Fibroblast of skin of back (primary cell): ENCODE measurements at regions not wholly inside any gene's neighbourhood (a gene's known extent, or its start where the extent isn't known, plus 50 kb on each side); places are given as distances from the start of the nearest gene placed in this dataset.
A peak's percentile ranks its signal among the peaks of the same experiment; 100 is the strongest.
"Not testable (repeated sequence)": the region's sequence is repeated elsewhere in the genome, so short reads cannot be mapped to it uniquely, and the experiment has no call there.

Source experiments
- DNase-seq: peaks from one replicate; pipeline ENCODE4 v3.0.0-alpha.2; 2013

DNA sequence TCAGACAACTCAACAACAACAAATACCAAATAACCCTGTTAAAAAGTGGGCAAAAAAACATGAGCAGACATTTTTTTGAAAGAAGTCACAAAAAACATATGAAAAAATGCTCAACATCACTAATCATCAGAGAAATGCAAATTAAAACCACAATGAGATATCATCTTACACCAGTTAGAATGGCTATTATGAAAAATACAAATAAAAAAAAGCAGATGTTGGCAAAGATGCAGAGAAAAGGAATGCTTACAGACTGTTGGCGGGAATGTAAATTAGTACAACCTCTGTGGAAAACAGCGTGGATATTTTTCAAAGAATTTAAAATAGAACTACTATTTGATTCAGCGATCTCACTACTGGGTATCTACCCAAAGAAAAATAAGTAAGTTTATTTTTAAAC, 114.0 kb downstream of the SLC38A4 start:
- peak; percentile 39 for DNase-seq

DNA sequence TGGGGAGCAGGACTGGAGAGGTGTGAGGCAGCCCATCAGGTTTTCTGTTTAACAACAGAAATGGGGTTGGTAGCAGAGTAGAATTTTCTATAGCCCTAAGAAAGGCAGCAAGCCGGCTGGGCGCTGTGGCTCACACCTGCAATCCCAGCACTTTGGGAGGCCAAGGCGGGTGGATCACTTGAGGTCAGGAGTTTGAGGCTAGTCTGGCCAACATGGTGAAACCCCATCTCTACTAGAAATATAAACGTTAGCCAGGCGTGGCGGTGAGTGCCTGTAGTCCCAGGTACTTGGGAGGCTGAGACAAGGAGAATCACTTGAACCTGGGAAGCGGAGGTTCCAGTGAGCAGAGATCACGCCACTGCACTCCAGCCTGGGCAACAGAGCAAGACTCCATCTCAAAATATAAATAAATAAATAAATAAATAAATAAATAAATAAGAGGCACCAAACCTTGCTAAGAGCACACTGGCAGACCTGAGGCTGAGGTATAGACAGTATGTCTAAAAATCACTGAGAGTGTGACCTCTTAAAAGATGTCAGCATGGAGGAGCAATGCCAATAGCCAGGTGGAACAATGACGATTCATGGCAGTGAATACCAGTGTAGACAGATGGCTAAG, 115.6 kb downstream of the SLC38A4 start:
- DNase-seq = no peak

DNA sequence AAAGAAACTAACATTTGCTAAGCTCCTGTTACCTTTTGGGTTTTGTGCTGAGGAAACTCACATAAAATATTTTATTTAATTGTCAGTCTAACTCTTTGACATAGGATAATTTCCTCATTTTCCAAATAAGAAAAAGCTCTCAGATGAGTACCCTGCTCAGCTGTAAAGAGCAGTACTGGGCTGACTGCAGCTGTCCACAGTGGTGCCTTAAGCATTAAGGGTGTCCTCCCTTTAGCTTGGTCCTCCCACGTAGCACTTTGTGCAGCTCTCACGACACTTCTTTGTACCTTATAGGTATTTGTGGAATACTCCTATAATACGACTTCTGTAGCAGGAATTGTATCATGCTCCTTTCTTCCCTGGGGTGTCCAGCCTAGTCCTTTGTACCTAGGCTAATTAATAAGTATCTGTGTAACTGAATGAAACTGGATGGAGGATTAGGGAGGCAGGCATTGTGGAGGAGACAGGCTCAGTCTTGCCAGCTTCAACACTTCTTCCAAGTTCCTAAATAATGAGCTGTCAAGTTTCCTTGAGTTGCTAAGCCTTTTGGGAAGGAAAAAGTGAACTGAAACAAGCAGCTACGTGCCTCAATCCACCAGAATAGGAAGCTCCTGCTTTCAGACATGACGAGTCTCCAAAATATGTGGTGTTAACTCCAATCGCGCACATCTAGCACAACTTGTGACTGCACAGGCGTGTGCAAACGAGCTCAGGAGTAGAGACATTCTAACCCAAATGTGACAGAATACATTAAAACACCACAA, 123.0 kb downstream of the SLC38A4 start:
- peak; percentile 40 for DNase-seq

DNA sequence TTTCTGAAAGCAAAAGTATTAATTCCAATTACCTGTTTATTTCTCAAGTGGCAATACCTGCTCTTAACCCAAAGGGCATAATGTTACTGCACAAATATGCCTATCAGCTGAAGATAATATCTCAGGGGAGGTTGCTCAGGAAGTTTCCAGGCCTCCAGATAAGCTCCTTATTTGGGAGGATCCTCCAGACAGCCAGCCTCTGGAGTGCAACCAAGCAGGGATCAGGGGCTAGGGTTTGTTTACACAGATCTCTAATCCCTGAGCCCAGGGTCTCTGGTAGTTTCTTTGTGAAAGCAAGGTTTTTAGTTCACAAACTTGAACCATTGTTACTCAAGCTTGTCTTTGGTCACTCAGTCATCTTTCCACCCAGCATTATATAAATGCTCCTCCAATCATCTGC, 124.4 kb downstream of the SLC38A4 start:
- no peak for DNase-seq

DNA sequence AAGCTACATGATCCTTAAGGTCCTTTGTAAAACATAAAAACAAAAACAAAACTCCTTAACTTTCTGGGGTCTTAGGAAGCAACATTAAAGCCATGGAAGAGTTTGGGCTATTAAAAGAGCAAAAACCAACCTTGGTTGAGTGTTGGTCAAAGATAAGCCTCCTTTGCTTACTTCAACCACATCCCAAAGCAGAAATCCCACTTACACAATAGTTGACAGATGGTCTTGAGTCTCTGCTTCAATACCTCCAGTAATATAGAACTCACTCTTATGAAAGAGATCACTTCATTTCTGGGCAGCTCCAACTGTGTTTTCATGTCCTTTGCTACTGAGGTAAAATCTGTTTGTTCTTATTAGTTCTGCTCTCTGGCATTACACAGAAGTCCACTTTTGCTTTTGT, 125.8 kb downstream of the SLC38A4 start:
- no peak for DNase-seq

DNA sequence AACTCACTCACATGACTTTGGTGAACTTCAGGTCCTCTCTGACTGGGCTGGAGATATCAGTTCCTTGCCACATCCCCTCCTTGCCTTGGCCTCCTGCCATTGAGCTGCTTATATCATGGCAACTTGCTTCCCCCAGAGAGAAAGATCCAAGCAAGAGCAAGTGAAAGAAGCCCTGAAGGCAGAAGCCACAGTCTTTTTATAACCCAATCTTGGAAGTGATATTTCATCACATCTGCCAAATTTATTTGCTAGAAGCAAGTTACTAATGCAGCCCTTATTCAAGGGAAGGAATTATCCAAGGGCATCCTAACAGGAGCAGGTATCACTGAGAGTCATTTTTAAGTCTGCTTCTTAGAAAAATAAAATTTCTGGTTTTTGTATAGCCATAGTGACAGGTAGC, 127.8 kb downstream of the SLC38A4 start:
- DNase-seq = no peak

DNA sequence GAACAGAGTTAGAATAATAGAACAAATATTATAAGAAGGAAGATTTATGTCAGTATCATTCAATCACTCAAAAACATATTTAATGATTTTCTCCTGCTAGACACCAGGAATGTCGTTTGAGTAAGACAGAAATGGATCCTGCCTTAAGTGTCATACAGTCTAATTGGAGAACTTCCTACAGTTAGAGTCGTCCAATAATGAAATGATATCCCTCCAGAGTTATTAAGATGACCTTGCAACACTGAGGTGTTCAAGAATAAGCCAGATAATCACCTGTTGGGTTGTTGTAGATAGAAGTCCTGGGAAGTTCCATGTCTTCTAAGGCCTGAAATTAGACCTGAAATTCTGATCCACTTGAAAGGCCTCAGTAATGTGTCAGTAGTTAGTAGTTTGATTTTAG, 132.3 kb downstream of the SLC38A4 start:
- no peak for DNase-seq

DNA sequence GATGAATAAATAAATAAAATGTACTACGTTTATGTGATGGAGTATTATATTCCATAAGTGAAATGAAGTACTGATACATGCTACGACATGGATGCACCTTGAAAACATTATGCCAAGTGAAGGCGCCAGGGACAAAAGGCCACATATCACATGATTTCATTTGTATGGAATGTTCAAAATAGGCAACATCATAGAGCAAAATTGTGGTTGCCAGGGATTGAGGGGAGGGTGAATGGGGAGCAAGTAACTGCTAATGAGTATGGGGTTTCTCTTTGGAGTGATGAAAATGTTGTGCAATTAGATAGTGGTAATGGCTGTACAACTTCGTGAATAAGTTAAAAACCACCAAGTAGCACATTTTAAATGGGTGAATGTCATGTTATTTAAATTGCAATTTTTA, 132.8 kb downstream of the SLC38A4 start:
- no peak for DNase-seq

DNA sequence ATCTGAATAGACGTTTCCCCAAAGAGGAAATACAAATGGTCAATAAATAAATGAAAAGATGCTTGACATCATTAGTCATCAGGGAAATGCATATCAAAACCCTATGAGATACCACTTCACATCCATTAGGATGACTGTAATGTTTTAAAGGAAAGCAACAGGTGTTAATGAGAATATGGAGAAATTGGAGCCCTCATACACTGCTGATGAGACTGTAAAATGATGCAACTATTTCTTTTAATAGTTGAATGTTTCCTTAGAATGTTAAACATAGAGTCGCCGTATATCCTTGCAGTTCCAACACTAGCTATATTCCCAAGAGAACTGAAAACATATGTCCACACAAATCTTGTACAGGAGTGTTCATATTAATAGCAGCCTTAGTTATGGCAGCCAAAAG, 133.2 kb downstream of the SLC38A4 start:
- DNase-seq = no peak

DNA sequence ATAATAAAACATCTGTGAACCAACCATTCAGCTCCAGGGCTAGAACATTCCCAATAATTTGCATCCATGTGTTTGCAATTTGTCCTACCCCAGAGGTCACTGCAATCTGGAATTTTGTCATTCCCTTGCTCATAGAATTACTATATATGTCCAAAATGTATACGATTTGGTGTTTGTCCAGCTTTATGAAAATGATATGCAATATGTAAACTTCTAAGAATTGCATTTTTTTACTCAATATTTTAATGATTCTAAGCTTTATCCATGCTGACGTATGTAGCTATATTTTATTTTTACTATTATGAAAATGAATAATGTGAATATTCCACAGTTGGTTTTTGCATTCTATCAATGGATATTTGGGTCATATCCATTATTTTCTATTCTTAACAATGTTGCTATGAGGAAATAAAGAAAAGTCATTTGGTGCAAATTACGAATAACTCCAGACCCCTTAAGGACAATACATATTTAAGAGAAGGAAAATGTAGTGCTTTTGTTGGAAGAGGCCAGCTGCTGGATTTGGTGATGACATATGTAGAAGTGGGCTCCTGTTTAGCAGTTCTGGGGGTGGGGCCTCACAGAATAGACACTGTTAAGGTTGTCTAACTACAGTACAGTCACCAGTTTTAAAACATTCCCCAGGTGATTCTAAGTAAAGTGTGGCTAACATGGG, 139.4 kb downstream of the SLC38A4 start:
- DNase-seq = no peak

DNA sequence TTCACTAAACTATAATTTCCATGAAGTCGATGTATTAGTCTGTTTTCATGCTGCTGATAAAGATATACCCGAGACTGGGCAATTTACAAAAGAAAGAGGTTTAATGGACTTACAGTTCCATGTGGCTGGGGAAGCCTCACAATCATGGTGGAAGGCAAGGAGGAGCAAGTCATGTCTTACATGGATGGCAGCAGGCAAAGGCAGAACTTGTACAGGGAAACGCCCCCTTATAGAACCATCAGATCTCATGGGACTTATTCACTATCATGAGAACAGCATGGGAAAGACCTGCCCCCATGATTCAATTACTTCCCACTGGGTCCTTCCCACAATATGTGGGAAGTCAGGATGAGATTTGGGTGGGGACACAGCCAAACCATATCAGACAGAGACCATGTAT, 141.6 kb downstream of the SLC38A4 start:
- DNase-seq = not testable (repeated sequence)

DNA sequence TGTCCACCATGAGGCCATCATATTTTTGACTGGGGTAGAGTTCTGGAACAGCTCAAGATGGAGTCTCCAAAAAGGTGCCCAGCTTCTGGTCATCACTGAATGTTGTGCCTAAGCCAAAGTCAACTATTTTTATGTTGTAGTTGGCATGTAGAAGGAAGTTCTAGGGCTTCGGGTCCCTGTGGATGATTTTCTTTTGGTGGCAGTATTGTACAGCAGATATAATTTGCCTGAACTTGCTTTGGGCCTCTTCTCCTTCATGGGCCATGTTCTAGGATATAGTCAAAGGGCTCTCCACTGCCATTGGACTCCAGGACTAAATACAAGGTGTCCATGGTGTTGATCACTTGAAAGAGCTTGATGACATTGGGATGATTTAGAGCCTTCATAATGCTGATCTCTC, 143.6 kb downstream of the SLC38A4 start:
- DNase-seq = no peak

DNA sequence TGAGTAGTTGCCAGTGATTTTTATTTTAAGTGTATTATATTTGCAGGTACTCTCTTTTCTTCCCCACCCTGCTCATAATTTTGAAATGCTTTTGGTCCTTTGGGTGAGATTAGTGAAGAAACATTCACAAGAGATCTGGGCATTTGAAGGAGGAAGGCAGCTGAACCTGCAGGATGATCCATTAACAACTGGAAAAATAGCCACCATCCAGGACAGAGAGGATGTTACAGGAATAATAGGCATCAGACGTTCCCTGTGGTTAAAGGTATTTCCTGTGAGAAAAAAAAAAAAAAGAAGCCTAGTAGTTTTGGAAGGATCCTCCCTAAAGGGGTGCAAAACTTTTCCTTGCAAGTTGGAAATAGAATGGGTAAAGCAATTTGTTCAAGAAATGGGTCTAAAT, 145.3 kb downstream of the SLC38A4 start:
- no peak for DNase-seq

DNA sequence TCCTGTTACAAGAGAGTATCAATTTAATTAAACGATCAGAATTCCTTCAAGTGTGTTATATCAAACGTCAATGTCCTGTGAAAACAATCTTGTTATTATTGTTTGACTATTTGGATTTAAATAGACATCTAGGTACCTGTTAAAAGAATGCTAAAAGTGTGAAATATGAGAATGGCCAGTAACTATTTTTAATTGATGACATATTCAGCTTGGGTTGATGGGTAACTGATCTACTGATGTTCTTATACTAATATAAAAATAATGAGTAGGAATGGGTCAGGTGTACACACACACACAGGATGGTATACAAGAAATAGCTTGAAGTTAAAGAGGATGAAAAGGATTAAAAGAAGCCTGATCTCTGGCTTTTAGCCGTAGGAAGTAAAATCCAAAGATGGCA, 146.0 kb downstream of the SLC38A4 start:
- DNase-seq = no peak

DNA sequence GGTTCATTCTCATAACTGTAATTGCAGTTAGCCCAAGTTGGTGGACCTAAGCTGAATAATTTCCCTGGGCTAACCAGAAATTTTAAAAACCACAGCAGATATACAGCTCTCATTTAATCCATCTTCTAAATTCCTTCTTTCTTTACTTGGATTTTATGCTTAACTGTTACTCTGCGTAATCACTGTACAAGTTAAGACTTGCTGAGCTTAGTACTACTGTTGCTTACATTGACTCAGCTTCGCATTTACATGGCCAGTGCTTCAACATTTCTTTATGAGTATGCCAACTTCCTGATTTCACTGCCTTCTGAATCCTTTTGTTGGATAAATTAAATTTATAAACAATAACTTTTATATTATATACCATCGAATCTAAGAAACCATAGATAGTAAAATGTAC, 147.4 kb downstream of the SLC38A4 start:
- DNase-seq = no peak

DNA sequence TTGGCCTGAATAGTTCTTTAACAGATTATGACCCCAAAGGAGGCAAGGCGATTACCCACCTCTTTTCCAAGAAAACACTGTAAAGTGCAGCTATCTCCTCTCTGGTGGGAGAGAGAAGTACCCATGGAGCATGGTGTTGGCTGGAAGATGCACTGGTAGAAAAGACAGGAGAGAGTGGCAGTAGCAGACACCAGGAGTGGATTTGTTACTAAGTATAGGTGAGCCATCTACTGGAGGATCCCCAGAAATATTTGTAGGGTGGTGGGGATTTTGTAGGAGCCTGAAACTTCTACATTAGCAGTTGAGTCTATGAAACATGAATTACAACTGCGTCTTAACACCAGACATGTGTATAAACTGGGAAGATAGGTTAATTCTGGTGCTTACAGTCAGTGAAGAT, 148.0 kb downstream of the SLC38A4 start:
- DNase-seq = peak; percentile 26

DNA sequence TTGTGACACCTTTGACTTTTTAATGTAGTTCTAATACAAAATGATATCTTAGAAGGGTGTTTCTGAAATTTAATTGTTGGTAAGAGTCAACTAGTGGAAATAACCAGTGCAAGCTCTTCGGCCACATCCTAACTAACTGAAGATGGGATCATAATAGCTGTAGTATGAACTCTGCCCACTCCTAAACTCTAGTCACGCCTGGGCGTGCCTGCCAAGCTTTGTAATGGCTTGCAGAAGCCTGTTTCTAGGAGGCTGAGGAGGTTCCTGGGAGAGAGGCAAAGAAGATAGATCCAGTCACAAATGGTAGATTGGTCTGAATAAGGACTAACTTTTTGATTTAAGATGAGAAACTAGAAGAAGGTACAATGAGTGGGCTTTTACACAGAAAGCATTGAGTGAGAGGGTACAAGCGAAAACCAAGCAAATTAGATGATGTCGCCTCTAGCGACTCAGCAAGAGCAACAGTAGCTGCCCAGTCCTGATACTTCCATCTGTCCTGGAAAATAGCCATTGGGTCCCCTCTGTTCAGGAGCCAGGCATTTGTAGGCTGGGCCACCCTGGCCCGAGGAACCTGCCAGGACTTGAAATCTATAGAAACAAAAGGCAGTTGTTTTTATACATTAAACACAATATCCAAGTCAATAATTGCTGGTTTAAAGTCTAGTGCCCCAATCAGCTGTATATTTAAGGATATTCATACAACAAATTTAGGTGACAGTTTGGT, 148.8 kb downstream of the SLC38A4 start:
- DNase-seq = no peak

DNA sequence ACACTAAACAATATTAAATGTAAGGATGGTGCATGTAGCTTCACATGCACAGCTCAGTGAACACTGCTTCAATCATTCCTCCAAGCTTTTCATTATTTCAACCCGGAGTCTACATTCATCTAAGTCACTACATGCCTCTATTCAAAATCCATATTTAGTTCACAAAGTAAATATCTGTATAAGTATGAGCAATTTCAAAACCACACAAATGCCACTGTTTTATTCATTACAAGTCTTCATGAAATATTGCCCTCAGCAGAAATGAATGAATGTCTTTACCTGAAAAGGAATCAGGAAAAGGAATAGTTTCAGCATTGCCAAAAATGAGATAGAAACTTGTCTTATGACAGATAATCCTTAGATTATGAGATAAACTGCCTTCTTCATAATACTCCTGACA, 149.4 kb downstream of the SLC38A4 start:
- DNase-seq = no peak

DNA sequence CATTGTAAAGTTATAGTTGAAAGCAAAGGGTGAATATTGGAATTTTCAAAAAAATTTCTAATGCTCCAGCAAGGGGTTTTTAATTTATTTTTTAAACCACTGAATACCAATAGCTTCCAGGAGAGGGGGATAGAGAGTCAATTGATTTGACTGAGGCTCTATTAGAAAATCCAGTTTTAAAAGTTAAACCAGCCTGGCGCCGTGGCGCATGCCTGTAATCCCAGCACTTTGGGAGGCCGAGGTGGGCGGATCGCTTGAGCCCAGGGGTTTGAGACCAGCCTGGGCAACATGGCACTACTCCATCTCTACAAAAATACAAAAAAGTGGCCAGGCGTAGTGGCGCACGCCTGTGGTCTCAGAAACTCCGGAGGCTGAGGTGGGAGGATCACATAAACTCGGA, 150.1 kb downstream of the SLC38A4 start:
- peak; percentile 62 for DNase-seq

DNA sequence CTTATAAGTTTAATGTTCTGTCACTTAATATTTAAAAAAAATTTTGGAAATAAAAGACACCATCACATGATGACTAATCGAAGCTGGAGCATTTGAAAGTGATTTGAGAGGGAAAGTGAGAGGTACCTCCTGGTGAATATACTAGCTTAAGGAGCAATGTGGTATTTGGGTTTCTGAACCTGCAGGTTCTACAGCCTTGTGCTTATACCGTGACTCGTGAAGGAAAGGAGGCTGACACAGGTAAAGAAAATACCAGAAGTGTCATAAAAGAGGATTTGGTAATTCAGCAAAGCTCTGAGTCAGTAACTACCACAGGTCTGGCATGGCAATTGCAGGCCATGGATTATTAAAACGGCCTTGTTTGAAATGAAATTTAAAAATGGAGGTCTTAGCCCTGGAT, 151.0 kb downstream of the SLC38A4 start:
- no peak for DNase-seq

DNA sequence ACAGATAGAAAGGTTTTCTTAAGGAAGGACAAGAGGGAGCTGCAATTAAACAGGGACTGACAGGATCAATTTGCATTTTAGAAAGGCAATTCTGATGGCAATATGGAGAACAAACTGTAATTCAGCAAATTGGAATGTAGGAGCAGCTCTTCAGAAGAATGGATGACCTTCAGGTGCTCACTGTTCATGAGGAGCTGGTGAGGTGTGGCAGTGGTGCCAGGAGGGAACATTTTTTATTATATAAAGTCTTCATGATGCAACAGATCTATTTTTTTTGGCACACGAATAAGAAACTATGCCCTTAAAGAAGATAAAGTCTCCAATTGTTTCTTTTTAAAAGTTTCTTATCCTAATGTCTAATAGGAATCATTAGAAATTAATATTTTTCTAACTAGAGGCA, 151.7 kb downstream of the SLC38A4 start:
- DNase-seq = no peak

DNA sequence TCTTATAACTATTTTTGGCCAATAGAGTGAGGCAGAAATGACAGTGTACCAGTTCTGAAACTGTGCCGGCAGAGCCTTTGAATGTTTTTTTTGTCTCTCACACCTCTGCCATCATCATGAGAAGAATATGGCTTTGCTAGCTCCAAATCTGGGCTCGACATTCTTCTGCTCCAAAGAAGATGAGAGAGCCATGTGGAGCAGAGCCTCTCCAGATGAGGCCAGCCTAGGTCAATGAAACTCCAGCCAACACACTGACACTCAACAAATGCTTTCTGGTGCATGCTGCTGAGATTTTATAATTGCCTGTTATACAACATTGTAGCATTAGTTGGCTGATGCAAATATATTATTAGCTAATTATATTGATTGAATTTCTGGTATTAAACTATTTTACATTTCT, 154.7 kb downstream of the SLC38A4 start:
- DNase-seq = no peak

DNA sequence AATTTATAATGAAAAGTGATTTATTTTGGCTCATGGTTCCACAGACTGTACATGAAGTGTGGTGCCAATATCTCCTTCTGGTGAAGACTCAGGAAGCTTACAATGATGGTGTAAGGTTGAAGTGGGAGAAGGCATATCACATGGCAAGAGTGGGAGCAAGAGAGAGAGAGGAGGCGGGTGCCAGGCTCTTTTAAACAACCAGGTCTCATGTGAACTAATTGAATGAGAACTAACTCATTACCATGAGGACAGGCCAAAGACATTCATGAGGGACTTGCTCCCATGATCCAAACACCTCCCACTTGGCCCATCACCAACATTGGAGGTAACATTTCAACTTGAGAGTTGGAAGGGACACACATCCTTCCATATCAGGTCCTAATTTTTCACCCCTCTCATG, 155.2 kb downstream of the SLC38A4 start:
- no peak for DNase-seq
